Right lobe of liver (tissue), 4 donors: ENCODE measurements at regions not wholly inside any gene's neighbourhood (a gene's known extent, or its start where the extent isn't known, plus 50 kb on each side); places are given as distances from the start of the nearest gene placed in this dataset.

ENCODE experiments used
- CTCF ChIP-seq, 4 donors: fragments of 200-600 bp in 3 of 4; fragments of 450-650 bp in 1 of 4; IDR thresholded peaks; one replicate each; pipeline versions ENCODE4 v1.5.1 to v1.8.0; 2016 to 2022; ENCODE audit warnings: antibody characterized with exemption in 4 of 4, mild to moderate bottlenecking in 2 of 4
- POLR2A ChIP-seq: fragments of 450-650 bp; IDR thresholded peaks from one replicate; pipeline ENCODE4 v1.6.1; 2017; ENCODE audit warnings: antibody characterized with exemption, mild to moderate bottlenecking
- donor health status: DM: no; HTN: no; CAD: no.
- donor health status: DM: no; HTN: no; CAD: no.
- donor health status: DM: no; HTN: yes; CAD: no.

- TF ChIP-seq CTCF (IDR thresholded peaks at IDR 0.05) (no peak), POLR2A (no peak)
Measured at GRCh38 chr4:163707873-163708272, 213.4 kb downstream of the TMA16 start.
